Spleen (tissue), 11 donors: ENCODE measurements at regions not wholly inside any gene's neighbourhood (a gene's known extent, or its start where the extent isn't known, plus 50 kb on each side); places are given as distances from the start of the nearest gene placed in this dataset.

Experiments
- DNase-seq: peaks from one replicate; pipeline ENCODE4 v3.0.0-alpha.2; 2020
- H3K27ac ChIP-seq, 8 donors: fragments of 200-600 bp; sonication (generic) in 7 of 8; 1 replicate in 4 of 8; 2 replicates in 4 of 8; pipeline versions ENCODE4 v1.5.0 to v1.8.0; 2016 to 2021; ENCODE audit warnings: inconsistent platforms in 4 of 8, mild to moderate bottlenecking in 4 of 8, moderate library complexity in 1 of 8
- H3K27me3 ChIP-seq, 7 donors: fragments of 200-600 bp; sonication (generic) in 6 of 7; replicated peaks in 1 of 7; 1 replicate in 4 of 7; 2 replicates in 3 of 7; pipeline versions ENCODE4 v1.5.0 to v1.8.0; 2016 to 2021; ENCODE audit warnings: inconsistent platforms in 3 of 7, mild to moderate bottlenecking in 1 of 7
- H3K36me3 ChIP-seq, 6 donors: fragments of 200-600 bp; sonication (generic) in 5 of 6; 1 replicate in 4 of 6; 2 replicates in 2 of 6; pipeline versions ENCODE4 v1.5.0 to v1.8.0; 2016 to 2021; ENCODE audit warnings: inconsistent platforms in 2 of 6
- H3K4me1 ChIP-seq, 6 donors: fragments of 200-600 bp; sonication (generic) in 5 of 6; 1 replicate in 3 of 6; 2 replicates in 3 of 6; pipeline versions ENCODE4 v1.5.0 to v1.8.0; 2016 to 2021; ENCODE audit warnings: inconsistent platforms in 3 of 6
- H3K4me3 ChIP-seq, 8 donors: fragments of 200-600 bp; sonication (generic) in 7 of 8; 1 replicate in 4 of 8; 2 replicates in 4 of 8; pipeline versions ENCODE4 v1.5.0 to v1.8.0; 2016 to 2021; ENCODE audit warnings: inconsistent platforms in 4 of 8, mild to moderate bottlenecking in 4 of 8, moderate library complexity in 2 of 8
- H3K9me3 ChIP-seq, 8 donors: fragments of 200-600 bp; sonication (generic) in 7 of 8; 1 replicate in 4 of 8; 2 replicates in 4 of 8; pipeline versions ENCODE4 v1.5.0 to v1.8.0; 2016 to 2021; ENCODE audit warnings: inconsistent platforms in 4 of 8
- CTCF ChIP-seq, 11 experiments: fragments of 200-600 bp in 7 of 11; fragments of 450-650 bp in 4 of 11; sonication (generic) in 4 of 11; IDR thresholded peaks in 8 of 11; conservative IDR thresholded peaks in 3 of 11; 1 replicate in 7 of 11; 2 replicates in 4 of 11; pipeline versions ENCODE4 v1.4.0 to v1.8.0; 2016 to 2021; ENCODE audit warnings: antibody characterized with exemption in 11 of 11, inconsistent platforms in 4 of 11, mild to moderate bottlenecking in 1 of 11
- POLR2A ChIP-seq, 3 donors: fragments of 450-650 bp; IDR thresholded peaks; one replicate each; pipeline ENCODE4 v1.5.1; 2017; ENCODE audit warnings: antibody characterized with exemption in 3 of 3, mild to moderate bottlenecking in 1 of 3
- POLR2AphosphoS5 ChIP-seq, 3 donors: sonication (generic); formaldehyde crosslinking; IDR thresholded peaks; one replicate each; pipeline ENCODE4 v1.5.1; 2017; ENCODE audit warnings: antibody characterized with exemption in 3 of 3
- WGBS, 5 donors: extraction: QIAGEN DNeasy Blood & Tissue Kit in 3 of 5; methylation state at CpG; one replicate each; pipeline versions ENCODE4 v1.1.5 to v1.1.7; 2013 to 2018; 5-methylcytosine and 5-hydroxymethylcytosine counted together
- intact Hi-C: fragments of 100-400 bp; cut with DNase I; formaldehyde crosslinking; loops from one replicate; pipeline ENCODE4 v1.15.0; 2023; ENCODE audit warnings: low total_unique reads
- donor health status: healthy with polysubstance abuse.
- donor health status: DM: no; HTN: no; CAD: no; lungs with moderate emphysema.
- donor health status: DM: no; HTN: no; CAD: no.
- donor health status: Bipolar disorder and iron deficiency.
- donor health status: healthy.
- donor health status: DM: no; HTN: no; CAD: no.
- donor health status: DM: yes; HTN: yes; CAD: no.

DNA sequence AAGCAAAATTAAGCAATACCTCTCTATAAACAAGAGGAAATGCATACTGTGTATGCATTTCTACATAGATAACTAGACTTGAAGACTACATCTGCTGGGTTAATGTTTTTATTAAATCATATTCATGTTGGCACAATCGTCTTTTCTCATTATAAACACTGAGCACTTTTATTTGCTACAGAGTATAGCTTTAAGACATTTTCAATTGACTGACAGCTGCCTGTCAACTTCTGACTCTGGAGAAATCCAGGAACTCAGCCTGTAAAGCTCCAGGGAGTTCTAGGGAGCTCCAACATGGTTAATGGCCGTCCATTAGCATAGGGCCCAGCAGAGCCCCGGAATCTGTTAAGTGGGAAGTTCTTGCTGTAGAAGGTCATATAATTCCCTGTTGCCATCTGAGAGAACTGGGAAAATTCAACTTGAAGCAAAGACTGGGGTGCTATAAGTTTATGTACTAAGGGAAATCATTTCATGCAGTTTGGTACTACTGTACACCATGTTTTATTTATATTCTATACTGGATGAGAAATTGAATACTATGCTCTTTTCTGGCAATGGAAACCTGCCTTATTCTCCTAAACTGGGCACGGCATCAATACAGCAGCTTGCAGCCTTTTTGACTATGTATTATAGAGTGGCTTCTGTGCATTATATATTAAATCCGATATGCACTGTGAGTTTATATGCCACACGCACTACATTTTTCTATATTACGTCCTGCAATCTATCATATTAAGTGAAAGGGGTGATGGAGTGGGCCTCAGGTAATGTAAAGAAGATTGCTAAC lies 243.5 kb upstream of the ZNF521 start:
- H3K27me3 ChIP-seq = peaks cover 0 to 9% (median 0%) of the 10 kb centered on the region in 7 donors
- DNase-seq = no peak
- intact Hi-C loops = no loop called here
- no peaks in the 10 kb centered on the region for H3K9me3 ChIP-seq
- TF ChIP-seq POLR2AphosphoS5 (IDR thresholded peaks at IDR 0.05) (no peak), CTCF (IDR thresholded peaks at IDR 0.05 in 8 of 11, conservative IDR thresholded peaks at IDR 0.05 in 3 of 11) (no peak), POLR2A (IDR thresholded peaks at IDR 0.05) (no peak)
- 82 to 92% (median 87%) methylated on average over 7 of the region's 7 CpGs for WGBS, 5 donors
- no peaks in the 10 kb centered on the region for H3K36me3 ChIP-seq
- no peak overlapping the region for H3K4me3 ChIP-seq
- H3K27ac ChIP-seq = no peak overlapping the region
- no peaks in the 10 kb centered on the region for H3K4me1 ChIP-seq

DNA sequence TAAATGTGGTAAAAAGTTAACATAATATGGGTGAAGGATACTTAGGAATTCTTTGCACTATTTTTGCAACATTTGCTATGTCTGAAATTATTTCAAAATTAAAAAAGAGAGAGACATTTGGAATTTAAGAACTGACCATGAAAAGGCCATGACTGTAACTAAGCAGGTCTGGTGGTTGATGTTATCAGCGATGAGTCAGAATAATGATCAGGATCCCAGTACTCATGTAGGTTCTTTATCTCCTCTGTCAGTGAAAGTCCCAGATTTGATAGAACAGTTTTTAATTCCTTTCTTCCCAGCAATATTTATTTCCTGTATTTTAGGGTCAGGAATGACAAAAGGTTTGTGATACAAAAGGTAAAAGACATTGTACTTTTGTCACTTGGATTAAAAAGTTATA lies 242.4 kb upstream of the ZNF521 start:
- Histone ChIP-seq H3K9me3 (no peaks in the 10 kb centered on the region), H3K4me1 (no peaks in the 10 kb centered on the region), H3K4me3 (no peak overlapping the region), H3K27me3 (peaks cover 0 to 9% (median 0%) of the 10 kb centered on the region in 7 donors), H3K36me3 (no peaks in the 10 kb centered on the region), H3K27ac (no peak overlapping the region)
- TF ChIP-seq POLR2A (IDR thresholded peaks at IDR 0.05) = no peak
- TF ChIP-seq POLR2AphosphoS5 (IDR thresholded peaks at IDR 0.05) = no peak
- TF ChIP-seq CTCF (IDR thresholded peaks at IDR 0.05 in 8 of 11, conservative IDR thresholded peaks at IDR 0.05 in 3 of 11) = no peak
- 94 to 100% (median 98%) methylated on average over 1 of the region's 1 CpG for WGBS, 5 donors
- intact Hi-C loops = no loop called here
- no peak for DNase-seq

- no peaks in the 10 kb centered on the region for H3K4me1 ChIP-seq
- H3K4me3 ChIP-seq = no peak overlapping the region
- no peak for DNase-seq
- H3K36me3 ChIP-seq = no peaks in the 10 kb centered on the region
- no peak overlapping the region for H3K27ac ChIP-seq
- peaks cover 0 to 6% (median 0%) of the 10 kb centered on the region in 7 donors for H3K27me3 ChIP-seq
- intact Hi-C loops = no loop called here
- TF ChIP-seq CTCF (IDR thresholded peaks at IDR 0.05 in 8 of 11, conservative IDR thresholded peaks at IDR 0.05 in 3 of 11) = no peak
- TF ChIP-seq POLR2AphosphoS5 (IDR thresholded peaks at IDR 0.05) = no peak
- TF ChIP-seq POLR2A (IDR thresholded peaks at IDR 0.05) = no peak
- peaks cover 0 to 10% (median 6%) of the 10 kb centered on the region in 8 donors for H3K9me3 ChIP-seq
- 65 to 86% (median 76%) methylated on average over 2 of the region's 2 CpGs for WGBS, 5 donors
Measured at GRCh38 chr18:25592804-25593360, 240.9 kb upstream of the ZNF521 start.

DNA sequence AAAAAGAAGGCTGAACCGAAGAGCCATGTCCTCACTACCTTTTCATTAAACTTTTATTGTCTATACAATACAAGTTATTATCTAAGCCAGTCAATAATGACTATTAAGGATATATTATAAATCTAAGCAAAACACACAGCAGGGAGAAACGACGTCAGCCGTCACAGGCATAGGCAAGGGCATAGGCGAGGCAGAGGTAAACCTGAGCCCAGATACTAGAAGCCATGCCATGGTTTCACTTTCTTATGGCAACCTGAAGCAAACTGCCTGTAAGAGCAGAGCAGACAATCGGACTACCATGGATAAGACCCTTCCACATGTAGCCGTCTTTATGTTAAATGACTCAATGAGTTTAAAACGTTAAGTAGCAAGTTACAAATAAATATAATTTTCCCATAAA lies 238.5 kb upstream of the ZNF521 start:
- intact Hi-C loops = no loop called here
- Histone ChIP-seq H3K4me1 (no peaks in the 10 kb centered on the region), H3K27ac (no peak overlapping the region), H3K4me3 (no peak overlapping the region), H3K27me3 (no peaks in the 10 kb centered on the region), H3K9me3 (peaks cover 0 to 25% (median 14%) of the 10 kb centered on the region in 8 donors), H3K36me3 (no peaks in the 10 kb centered on the region)
- DNase-seq = no peak
- 86 to 96% (median 88%) methylated on average over 8 of the region's 8 CpGs for WGBS, 5 donors
- TF ChIP-seq POLR2AphosphoS5 (IDR thresholded peaks at IDR 0.05) = no peak
- no peak for TF ChIP-seq POLR2A (IDR thresholded peaks at IDR 0.05)
- TF ChIP-seq CTCF (IDR thresholded peaks at IDR 0.05 in 8 of 11, conservative IDR thresholded peaks at IDR 0.05 in 3 of 11) = no peak
